ENCODE measurements at regions not wholly inside any gene's neighbourhood (a gene's known extent, or its start where the extent isn't known, plus 50 kb on each side); places are given as distances from the start of the nearest gene placed in this dataset.
"Not testable (repeated sequence)": the region's sequence is repeated elsewhere in the genome, so short reads cannot be mapped to it uniquely, and the experiment has no call there.

DNA sequence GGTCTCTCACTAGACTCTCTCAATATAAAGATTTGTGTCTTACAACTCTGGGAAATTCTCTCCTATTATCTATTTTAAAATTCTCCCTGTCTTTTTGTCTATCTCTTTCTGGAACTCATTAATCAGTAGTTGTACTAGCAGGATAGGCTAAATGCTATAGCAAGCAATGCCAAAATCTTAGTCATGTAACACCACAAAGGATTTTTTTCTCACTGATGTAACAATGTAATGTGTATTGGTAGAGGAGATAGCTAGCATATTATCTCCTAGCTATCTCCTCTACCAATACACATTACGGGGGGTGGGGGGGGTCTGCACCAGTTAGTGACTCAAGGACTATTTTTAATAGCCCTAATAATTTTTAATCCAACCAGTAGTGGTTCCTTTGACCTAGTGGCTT, 225.4 kb downstream of the KLHL28 start:
- ATAC-seq (peak in 1 of 2 donors; percentile 39), DNase-seq (no peak)
- intact Hi-C loops (cut with DNase I) = no loop called here

DNA sequence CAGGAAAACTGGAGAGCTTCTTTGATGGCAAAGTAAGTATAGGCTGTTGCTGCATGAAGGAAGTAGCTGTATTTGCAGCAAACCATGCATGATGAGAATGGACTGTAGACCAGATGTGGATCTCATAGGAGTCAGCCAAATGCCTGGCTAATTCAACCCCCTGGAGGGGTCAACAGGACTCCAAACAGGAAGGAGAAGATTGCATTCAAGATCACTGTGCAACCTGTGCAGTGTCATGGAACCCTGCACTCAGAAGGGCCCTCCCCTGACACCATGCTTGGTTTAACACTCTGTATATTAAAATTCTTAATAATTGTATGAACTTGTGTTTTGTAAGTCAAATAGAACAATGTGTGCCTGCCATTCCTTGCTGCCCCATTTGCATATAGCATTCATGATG, 225.1 kb upstream of the FSCB start:
- ATAC-seq (no peak), DNase-seq (no peak)
- intact Hi-C loops (cut with DNase I) = no loop called here

DNA sequence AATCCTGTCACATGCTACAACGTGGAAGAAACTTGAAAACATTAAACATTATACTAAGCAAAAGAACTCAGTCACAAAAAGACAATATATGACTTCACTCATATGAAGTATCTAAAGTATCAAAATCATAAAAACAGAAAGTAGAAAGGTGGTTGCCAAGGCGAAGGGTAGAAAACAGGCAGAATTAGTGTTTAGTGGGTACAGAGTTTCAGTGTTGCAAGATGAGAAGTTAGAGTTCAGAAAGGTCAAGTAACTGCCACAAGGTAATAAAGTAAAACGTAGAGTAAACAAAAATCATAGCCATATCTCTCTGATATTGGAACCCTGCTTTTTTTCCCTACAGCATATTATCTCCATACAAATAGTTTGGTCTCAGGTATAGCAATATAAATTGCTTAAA, 223.8 kb upstream of the FSCB start:
- ATAC-seq = no peak
- intact Hi-C loops (cut with DNase I) = no loop called here
- DNase-seq = no peak

DNA sequence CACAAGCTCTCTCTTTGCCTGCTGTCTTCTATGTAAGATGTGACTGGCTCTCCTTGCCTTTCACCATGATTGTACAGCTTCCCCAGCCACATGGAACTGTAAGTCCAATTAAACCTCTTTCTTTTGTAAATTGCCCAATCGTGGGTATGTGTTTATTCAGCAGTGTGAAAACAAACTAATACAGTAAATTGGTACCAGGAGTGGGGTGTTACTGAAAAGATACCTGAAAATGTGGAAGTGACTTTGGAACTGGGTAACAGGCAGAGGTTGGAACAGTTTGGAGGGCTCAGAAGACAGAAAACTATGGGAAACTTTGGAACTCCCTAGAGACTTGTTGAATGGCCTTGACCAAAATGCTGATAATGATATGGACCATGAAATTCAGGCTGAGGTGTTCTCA, 214.3 kb upstream of the FSCB start:
- DNase-seq; ATAC-seq; intact Hi-C loops (cut with DNase I): not testable (repeated sequence)

DNA sequence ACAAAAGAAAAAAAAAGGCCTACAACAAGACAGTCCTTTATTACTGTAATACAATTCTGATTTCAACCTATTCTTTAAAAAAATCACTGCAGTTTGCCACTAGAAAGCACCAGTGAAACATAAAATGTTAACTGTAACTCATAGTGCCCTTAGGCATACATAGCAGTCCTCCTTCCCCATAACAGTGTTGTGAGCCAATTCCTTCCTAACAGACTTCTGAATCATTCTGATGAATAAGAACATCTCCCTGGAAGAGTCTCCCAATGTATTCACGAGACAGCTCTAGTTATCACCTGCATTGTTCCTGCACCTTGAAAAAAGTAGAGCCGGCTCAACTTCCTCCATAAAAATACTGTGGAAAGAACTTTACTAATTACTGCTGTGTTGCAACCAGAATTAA, 213.6 kb upstream of the FSCB start:
- no peak for ATAC-seq
- intact Hi-C loops (cut with DNase I) = no loop called here
- no peak for DNase-seq

DNA sequence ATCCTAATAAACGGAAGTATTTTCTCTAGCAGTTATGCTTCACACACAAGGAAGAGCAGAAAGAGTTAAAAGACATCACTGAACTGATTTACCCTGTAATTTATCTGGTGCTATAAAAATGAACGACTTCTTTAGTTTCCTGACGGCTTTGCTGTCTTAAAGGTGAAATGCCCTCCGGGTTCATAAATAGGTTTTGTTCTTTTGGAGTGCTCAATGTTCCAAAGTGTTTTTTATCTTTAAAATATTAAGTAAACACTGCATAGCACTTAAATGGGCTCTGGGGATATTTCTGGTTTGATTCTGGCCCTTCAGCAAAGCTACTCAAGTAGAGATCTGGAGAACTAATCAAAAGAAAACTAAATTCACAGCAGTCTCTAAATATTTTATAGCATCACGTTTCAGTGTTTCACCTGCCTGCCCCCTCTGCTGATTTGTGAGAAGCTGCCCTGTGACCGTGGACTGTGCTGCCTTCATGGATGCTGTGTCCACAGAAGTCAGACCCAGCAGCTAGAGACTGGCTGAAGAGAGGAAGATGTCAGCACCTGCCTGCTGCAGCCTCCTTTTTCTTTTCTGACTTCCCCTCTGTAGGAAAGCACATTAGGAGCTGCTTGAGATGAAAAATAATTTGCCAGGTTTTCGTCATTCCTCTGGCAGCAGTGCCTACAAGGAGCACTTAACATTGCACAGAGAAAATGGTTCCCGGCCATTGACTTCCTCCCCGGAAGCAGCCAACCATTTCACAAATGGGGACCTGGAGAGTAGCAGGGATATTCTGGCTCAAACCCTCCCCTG, 205.1 kb upstream of the FSCB start:
- intact Hi-C loops (cut with DNase I) = no loop called here
- DNase-seq = no peak

DNA sequence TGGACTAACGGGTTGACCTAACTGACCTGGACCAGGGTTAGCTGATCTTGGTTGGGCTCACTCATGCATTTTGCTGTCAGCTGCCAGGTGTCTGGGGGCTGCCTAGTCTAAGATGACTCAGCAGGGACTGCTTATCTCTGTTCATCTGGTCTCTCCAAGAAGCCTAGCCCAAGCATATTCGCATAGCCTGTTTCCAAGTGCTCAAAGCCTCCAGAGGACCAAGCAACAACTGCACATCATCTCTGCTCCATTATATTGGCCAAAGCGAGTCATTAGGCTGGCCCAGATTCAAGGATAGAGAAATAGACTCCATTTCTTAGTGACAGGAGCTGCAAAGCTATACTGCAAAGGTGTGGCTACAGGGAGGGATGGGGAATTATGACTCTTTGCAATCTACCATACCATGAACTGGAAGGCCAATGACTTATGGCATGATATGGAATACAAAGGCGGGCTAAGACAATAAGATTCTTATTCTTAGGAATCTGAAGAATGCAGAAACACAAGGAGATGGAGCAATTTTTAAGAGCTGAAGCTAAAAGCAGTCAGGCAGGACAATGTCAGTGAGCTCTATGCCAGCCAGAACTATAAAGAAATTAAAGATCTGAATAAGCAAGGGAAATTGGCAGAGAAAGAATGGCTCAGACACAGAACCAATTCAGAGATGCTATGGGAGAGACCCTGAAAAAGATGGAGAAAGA, 194.6 kb upstream of the FSCB start:
- DNase-seq (no peak), ATAC-seq (no peak)
- intact Hi-C loops (cut with DNase I) = no loop called here

More for the DNA sequence above, 205.1 kb upstream of the FSCB start:
- ATAC-seq = no peak

DNA sequence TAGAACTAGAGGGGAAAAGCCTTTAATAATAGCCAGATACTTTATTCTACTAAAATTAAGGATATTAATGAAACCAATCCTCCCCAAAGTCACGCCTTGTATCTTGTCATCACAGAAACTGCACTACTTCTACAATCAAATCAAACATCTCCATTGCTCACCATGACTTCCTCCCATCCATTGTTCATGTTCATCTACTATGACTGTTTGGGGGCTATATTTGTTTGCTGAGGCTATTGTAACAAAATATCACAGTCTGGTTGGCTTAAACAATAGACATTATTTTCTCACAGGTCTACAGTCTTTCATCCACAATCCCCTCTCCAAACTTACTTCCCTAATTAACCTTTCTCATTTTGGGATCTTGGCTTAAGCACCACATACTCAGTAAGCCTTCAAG, 193.6 kb upstream of the FSCB start:
- intact Hi-C loops (cut with DNase I) = no loop called here
- no peak for ATAC-seq
- no peak for DNase-seq

DNA sequence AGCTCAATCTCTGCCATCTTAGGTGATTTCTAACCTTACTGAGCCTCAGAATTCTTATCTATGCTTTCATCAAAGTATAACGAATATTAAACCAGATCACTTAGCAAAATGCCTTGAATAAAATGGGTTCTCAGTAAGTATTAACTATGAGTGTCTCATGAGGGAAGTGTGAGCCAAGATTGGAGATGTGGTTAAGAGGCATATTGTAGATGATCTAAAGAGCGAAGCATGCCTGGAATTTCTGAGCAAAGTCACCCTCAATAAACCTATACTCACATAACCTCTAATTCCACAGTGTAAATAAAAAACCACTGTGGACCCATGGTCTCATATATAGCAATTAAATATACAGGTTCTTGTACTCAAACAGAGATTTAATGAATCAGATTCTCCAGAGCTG, 193.1 kb upstream of the FSCB start:
- no peak for ATAC-seq
- intact Hi-C loops (cut with DNase I) = no loop called here
- no peak for DNase-seq

DNA sequence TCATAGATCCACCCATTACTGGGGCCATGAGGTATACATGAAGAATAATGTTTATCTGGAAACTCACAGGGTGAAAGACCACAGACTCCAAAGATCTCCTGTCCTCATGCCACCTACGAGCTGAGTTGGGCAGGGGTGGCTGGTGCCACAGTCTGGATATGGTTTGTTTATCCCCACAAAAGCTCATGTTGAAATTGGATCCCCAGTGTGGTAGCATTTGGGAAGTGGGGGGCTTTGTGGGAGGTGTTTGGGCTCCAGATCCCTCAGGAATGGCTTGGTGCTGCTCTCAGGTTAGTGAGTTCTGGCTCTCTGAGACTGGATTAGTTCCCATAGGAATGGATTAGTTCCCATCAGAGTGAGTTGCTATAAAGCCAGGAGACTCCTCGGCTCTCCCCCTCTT, 192.3 kb upstream of the FSCB start:
- no peak for DNase-seq
- ATAC-seq = no peak
- intact Hi-C loops (cut with DNase I) = no loop called here

DNA sequence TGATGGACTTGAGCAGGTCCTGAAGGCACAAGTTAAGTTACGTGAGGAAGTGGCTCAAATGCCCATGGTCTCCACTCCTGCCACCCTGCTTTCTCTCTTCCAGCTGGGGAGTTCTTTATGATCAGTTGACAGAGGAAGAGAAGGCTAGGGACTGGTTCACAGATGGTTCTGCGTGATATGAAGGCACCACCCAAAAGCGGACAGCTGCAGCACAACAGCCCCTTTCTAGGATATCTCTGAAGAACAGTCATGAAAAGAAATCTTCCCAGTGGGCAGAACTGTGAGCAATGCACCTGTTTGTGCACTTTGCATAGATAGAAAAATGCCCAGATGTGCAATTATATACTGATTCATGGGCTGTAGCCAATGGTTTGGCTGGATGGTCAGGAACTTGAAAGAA, 162.4 kb upstream of the FSCB start:
- ATAC-seq (no peak), DNase-seq (no peak)
- intact Hi-C loops (cut with DNase I) = no loop called here

DNA sequence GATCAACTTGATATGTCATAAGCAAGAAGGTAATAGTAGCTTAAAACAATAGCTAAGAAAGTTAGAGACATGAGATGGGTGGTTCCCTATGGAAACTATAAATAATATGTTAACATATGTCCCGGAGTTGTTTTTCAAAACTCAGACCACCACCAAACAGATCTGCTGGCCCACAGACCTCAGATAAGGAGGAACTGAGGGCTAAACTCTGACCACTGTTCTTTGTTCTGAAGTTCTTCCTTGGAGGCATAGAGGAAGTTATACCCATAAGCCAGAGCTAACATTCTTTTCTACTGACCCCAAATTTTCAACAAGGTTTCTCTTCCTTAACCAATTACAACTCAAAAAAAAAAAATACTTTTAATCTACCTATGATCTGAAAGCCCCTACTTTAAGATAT, 156.1 kb upstream of the FSCB start:
- DNase-seq (no peak), ATAC-seq (no peak)
- intact Hi-C loops (cut with DNase I) = no loop called here

DNA sequence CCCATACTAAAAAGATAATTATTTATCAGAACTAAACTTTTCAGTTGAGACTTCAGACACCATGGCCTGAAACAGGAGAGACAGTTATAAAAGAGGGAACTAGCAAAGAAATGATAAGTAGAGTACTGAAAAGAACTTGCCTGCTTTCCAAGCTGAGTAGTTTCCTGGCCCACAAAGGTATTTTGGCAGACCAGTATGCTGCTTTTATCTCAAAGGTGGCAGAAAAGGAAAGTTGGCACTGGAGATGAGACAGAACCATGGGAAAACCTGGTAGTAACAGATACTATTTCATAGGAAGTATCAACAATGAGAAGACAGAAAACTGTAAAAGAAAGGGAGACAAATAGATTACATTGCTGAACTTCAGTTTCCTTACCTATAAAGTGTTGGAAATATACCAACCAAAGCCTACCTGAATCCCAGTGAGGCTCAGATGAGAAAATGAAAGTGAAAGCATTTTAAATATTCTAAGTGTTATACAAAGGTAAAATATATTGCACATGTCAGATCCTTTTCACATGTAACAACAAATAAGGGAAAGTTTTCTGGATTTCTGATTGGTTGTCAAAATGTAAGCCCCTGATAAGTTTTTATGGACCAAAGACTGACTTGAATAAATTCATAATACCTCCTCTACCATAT, 155.3 kb upstream of the FSCB start:
- ATAC-seq (no peak), DNase-seq (no peak)
- intact Hi-C loops (cut with DNase I) = no loop called here

DNA sequence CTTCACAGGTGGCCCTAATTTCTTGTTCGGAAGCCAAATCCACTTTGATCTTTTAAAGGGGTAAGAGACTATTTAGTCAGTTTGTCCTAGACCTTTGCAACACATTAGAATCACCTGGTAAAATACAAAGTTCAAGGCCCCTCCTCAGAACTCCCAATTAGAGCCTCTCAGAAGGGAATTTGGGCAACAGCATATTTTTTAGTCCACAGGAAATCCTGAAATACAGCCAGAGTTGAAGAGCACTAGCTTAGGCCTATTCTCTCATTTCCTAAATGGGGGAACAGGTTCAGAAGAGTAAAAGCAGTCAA, 151.3 kb upstream of the FSCB start:
- intact Hi-C loops (cut with DNase I) = no loop called here
- no peak for ATAC-seq
- DNase-seq = no peak

DNA sequence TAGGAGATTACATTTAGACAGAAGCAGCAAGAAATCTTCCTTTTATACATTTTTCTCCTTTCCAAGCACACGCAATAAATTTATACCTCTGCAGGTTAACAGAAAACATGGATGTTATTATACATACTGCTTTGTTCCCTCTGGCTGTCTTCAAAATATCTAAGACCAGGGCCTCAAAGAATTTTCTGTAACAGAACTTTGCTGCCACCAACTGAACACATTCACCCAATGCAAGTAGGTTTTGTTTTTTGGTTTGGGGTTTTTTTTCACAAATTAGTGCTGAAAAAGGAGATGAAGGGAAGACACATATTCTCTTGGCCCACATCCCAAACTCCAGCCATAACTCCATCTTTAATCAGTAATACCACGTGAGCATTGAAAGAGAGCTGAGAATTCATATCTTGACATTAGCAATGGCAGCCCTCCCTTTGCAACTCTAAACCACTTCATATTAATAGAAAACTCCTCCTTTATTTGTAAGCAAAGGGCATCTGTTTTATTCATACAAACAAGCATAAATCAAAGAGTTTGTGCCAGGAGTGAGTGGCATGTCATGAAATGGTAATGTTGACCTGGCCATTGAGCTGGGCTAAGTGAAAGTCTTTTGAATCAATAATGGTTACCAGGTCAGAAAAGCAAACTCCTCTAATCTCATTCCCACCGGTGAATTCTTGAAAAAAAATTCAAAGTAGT, 150.8 kb upstream of the FSCB start:
- intact Hi-C loops (cut with DNase I) = no loop called here
- ATAC-seq (peak in 1 of 2 donors; percentile 70), DNase-seq (no peak)

DNA sequence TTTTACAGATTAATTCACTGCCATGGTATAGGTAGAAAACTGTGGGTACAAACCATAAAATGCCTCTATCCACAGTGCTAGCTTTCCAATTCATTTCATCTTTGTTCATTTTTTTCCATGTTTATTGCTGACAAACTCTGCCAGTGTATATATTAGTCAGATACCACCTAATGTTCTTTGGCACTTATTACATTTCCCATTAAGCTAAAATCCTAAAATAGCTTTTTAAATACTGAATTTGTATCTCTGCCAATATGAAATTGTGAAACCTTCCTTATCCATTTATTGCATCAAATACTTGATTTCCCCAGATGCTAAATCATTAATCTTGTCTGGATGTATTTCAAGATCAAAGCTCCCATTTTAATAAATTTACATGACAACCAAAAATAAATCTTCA, 150.1 kb upstream of the FSCB start:
- DNase-seq (no peak), ATAC-seq (no peak)
- intact Hi-C loops (cut with DNase I) = no loop called here

DNA sequence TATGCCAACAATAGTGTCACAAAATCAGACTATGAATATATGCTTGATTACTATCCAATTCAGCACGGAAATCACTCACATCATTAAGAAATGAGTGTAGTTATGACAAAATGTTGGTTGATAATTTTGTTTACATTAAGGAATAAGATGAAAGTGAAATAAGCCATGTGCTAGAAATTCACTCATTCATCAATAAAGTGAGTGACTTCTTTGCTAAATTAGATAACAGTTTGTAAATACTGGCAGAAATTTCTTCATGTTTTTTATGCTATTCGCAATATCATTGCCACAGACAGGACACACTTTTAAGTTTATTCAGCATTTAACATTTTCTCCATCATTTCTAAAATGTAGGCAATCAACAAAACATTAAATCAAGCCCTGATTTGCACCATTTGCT, 147.5 kb upstream of the FSCB start:
- ATAC-seq (no peak), DNase-seq (no peak)
- intact Hi-C loops (cut with DNase I) = no loop called here

DNA sequence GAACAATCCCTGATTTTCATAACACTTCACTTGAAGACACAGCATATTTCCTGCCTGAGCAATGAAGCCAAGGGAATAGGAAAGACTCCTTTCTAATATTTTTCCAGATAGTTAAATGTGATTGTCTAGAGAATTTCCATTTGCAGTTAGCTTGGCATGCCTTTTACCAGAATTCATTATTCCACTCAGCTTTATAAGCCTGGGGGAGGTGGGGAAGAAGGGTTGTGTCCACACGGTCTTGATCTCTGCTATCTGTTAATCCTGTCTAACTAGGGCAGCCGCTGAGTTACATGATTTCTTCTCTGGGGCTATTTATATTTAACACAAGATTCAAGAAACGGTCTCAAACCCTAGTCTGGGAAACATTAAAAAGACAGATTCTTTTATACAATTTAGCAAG, 146.6 kb upstream of the FSCB start:
- no peak for ATAC-seq
- intact Hi-C loops (cut with DNase I) = no loop called here
- no peak for DNase-seq

DNA sequence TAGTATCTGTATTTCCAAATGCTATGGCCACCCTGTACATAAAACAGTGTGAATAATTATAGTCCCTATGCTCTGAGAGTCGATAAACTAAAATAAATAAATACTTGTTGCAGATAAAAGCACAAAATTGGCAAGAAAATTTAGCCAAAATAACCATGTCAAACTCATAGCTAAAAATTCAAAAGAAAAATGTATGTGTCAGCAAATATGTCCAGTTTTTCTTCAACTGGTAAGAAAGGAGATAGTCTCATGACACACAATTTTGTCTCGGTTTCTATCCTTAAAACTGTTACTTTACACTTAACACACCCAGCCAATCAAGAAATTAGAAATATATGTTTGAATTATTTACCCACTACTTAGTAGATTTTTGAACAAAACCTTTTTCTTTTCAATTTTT, 145.6 kb upstream of the FSCB start:
- intact Hi-C loops (cut with DNase I) = no loop called here
- ATAC-seq = no peak
- DNase-seq = no peak

DNA sequence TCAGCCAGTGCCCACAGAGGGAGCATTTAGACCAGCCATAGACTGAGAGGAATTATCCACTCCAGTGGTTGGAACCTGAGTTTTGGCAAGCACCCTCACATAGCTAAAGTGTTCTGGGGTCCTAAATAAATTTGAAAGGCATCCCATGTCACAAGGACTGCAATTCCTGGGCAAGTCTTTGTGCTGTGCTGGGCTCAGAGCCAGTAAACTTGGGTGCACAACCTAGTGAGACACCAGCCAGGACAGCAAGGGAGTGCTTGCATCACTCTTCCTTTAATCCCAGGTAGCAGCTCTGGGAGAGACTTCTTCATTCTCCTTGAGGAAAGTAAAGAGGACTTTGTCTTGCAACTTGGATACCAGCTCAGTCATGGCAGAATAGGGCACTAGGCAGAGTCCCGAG, 142.0 kb upstream of the FSCB start:
- intact Hi-C loops (cut with DNase I) = no loop called here
- ATAC-seq = no peak
- DNase-seq = no peak
